ENCODE measurements at regions not wholly inside any gene's neighbourhood (a gene's known extent, or its start where the extent isn't known, plus 50 kb on each side); places are given as distances from the start of the nearest gene placed in this dataset.
"Not testable (repeated sequence)": the region's sequence is repeated elsewhere in the genome, so short reads cannot be mapped to it uniquely, and the experiment has no call there.

DNA sequence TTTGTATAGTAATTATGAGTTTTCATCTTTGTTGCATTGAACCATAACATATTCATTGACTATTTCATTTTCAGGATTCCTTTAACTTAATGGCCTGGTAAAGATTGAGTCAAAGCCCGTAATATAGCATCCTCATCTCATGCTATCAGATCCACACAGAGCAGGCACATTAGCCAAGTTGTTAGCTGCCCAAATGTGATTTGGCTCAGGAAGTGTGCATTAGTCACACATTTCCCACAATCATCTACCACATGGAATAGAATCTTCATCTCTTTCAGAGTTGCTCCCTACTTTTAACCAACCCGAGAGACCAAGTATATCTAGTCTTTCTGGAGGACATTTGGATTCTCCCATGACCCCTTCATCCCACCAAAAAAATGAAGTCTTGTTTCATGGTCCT is 481.0 kb upstream of the PTGER4 start:
- Histone ChIP-seq H3F3A (ENCODE audit: low read depth) (no peaks in the 10 kb centered on the region), H3K9ac (ENCODE audit: low read depth, low read length, poor library complexity, severe bottlenecking) (no peak overlapping the region), H3K4me1 (ENCODE audit: insufficient read depth, low read length, poor library complexity, severe bottlenecking) (no peaks in the 10 kb centered on the region), H3K9me3 (ENCODE audit: insufficient read depth, low read depth, low read length) (no peaks in the 10 kb centered on the region), H4K20me1 (ENCODE audit: insufficient read depth, low read length, poor library complexity, severe bottlenecking) (no peaks in the 10 kb centered on the region), H2AFZ (ENCODE audit: low read length) (no peak overlapping the region), H3K27me3 (ENCODE audit: insufficient read depth, low read length, poor library complexity, severe bottlenecking) (no peaks in the 10 kb centered on the region), H3K9me2 (replicated peaks; ENCODE audit: low read depth, low read length) (no peaks in the 10 kb centered on the region), H3K79me2 (ENCODE audit: insufficient read depth, low read length) (no peaks in the 10 kb centered on the region), H3K4me3 (ENCODE audit: low read length, poor library complexity, severe bottlenecking) (no peak overlapping the region), H3K36me3 (ENCODE audit: insufficient read depth, low read length) (no peaks in the 10 kb centered on the region), H3K4me2 (ENCODE audit: low read depth, low read length, poor library complexity, severe bottlenecking) (no peak overlapping the region)
- TF ChIP-seq, protein P1, sequence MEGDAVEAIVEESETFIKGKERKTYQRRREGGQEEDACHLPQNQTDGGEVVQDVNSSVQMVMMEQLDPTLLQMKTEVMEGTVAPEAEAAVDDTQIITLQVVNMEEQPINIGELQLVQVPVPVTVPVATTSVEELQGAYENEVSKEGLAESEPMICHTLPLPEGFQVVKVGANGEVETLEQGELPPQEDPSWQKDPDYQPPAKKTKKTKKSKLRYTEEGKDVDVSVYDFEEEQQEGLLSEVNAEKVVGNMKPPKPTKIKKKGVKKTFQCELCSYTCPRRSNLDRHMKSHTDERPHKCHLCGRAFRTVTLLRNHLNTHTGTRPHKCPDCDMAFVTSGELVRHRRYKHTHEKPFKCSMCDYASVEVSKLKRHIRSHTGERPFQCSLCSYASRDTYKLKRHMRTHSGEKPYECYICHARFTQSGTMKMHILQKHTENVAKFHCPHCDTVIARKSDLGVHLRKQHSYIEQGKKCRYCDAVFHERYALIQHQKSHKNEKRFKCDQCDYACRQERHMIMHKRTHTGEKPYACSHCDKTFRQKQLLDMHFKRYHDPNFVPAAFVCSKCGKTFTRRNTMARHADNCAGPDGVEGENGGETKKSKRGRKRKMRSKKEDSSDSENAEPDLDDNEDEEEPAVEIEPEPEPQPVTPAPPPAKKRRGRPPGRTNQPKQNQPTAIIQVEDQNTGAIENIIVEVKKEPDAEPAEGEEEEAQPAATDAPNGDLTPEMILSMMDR (conservative IDR thresholded peaks at IDR 0.05; ENCODE audit: low read length), result no peak
- TF ChIP-seq EZH2phosphoT487 (IDR thresholded peaks at IDR 0.05; ENCODE audit: borderline replicate concordance), result no peak

DNA sequence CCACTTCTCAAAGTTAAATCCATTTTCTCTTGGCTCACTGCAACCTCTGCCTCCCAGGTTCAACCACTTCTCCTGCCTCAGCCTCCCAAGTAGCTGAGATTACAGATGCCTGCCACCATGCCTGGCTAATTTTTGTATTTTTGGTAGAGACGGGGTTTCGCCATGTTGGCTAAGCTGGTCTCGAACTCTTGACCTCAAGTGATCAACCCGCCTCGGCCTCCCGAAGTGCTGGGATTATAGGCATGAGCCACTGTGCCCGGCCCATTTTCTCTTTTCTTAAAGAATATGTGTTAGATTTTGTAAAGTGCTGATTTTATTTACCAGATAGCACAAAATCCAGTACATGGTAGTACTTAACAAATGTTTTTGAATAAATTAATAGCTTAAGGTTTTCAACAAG is 484.1 kb upstream of the PTGER4 start:
- not testable (repeated sequence) for H3K9me3 ChIP-seq (ENCODE audit: insufficient read depth, low read depth, low read length); H3F3A ChIP-seq (ENCODE audit: low read depth); H3K79me2 ChIP-seq (ENCODE audit: insufficient read depth, low read length); H3K9ac ChIP-seq (ENCODE audit: low read depth, low read length, poor library complexity, severe bottlenecking); H3K27me3 ChIP-seq (ENCODE audit: insufficient read depth, low read length, poor library complexity, severe bottlenecking); H3K9me2 ChIP-seq (replicated peaks; ENCODE audit: low read depth, low read length); H3K4me1 ChIP-seq (ENCODE audit: insufficient read depth, low read length, poor library complexity, severe bottlenecking); H3K36me3 ChIP-seq (ENCODE audit: insufficient read depth, low read length); H3K4me3 ChIP-seq (ENCODE audit: low read length, poor library complexity, severe bottlenecking); H3K4me2 ChIP-seq (ENCODE audit: low read depth, low read length, poor library complexity, severe bottlenecking); H4K20me1 ChIP-seq (ENCODE audit: insufficient read depth, low read length, poor library complexity, severe bottlenecking); H2AFZ ChIP-seq (ENCODE audit: low read length)

DNA sequence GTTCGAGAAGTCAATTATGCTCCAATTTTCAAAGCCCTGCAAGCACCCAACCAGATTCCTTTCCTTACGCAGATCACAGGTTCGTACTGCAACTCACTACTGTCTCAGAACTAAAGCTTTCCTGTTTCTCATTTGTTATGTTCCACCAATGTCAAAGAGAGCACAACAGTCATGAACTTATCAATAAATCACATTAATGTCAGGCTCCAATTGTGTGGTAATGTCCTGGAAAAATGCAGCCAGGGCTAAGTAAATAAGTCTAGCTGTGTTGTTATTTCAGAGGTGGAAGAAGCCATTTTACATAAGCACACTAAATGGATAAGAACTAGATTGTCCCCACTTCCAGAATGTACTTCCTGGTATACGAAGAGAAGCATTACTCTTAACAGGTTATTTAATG is 488.6 kb upstream of the PTGER4 start:
- Histone ChIP-seq H3K4me3 (ENCODE audit: low read length, poor library complexity, severe bottlenecking) (no peak overlapping the region), H3K4me2 (ENCODE audit: low read depth, low read length, poor library complexity, severe bottlenecking) (no peak overlapping the region), H3K9me3 (ENCODE audit: insufficient read depth, low read depth, low read length) (no peaks in the 10 kb centered on the region), H2AFZ (ENCODE audit: low read length) (no peak overlapping the region), H3K36me3 (ENCODE audit: insufficient read depth, low read length) (no peaks in the 10 kb centered on the region), H4K20me1 (ENCODE audit: insufficient read depth, low read length, poor library complexity, severe bottlenecking) (no peaks in the 10 kb centered on the region), H3K9me2 (replicated peaks; ENCODE audit: low read depth, low read length) (no peaks in the 10 kb centered on the region), H3K4me1 (ENCODE audit: insufficient read depth, low read length, poor library complexity, severe bottlenecking) (no peaks in the 10 kb centered on the region), H3K9ac (ENCODE audit: low read depth, low read length, poor library complexity, severe bottlenecking) (no peak overlapping the region), H3K27me3 (ENCODE audit: insufficient read depth, low read length, poor library complexity, severe bottlenecking) (no peaks in the 10 kb centered on the region), H3F3A (ENCODE audit: low read depth) (no peaks in the 10 kb centered on the region), H3K79me2 (ENCODE audit: insufficient read depth, low read length) (no peaks in the 10 kb centered on the region)
- no peak for TF ChIP-seq EZH2phosphoT487 (IDR thresholded peaks at IDR 0.05; ENCODE audit: borderline replicate concordance)
- TF ChIP-seq, protein P1 (conservative IDR thresholded peaks at IDR 0.05; ENCODE audit: low read length), result no peak

DNA sequence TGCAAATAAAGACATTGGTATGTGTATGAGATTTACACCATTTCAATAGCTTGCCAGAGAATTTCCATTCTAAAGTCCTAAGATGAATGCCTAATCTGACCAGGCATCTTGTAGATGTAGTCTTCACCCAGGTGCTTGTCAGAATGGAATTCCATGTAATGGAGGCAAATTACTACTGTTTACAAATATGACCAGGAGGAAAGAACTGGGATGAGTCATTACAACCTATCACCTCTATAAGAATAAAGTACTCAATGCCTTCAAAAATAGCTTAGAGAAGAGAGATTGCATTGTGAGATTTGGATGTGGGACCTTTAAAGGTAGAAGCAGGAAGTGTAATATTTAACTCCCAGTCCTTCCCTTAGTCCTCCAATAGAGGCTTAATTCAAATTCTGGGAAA is 507.0 kb upstream of the PTGER4 start:
- H2AFZ ChIP-seq (ENCODE audit: low read length), result no peak overlapping the region
- H3K4me2 ChIP-seq (ENCODE audit: low read depth, low read length, poor library complexity, severe bottlenecking), result no peak overlapping the region
- no peaks in the 10 kb centered on the region for H3K27me3 ChIP-seq (ENCODE audit: insufficient read depth, low read length, poor library complexity, severe bottlenecking)
- H3K79me2 ChIP-seq (ENCODE audit: insufficient read depth, low read length), result no peaks in the 10 kb centered on the region
- H3K9me2 ChIP-seq (replicated peaks; ENCODE audit: low read depth, low read length), result no peaks in the 10 kb centered on the region
- no peaks in the 10 kb centered on the region for H4K20me1 ChIP-seq (ENCODE audit: insufficient read depth, low read length, poor library complexity, severe bottlenecking)
- no peaks in the 10 kb centered on the region for H3K36me3 ChIP-seq (ENCODE audit: insufficient read depth, low read length)
- no peaks in the 10 kb centered on the region for H3K4me1 ChIP-seq (ENCODE audit: insufficient read depth, low read length, poor library complexity, severe bottlenecking)
- TF ChIP-seq EZH2phosphoT487 (IDR thresholded peaks at IDR 0.05; ENCODE audit: borderline replicate concordance), result no peak
- TF ChIP-seq, protein P1 (conservative IDR thresholded peaks at IDR 0.05; ENCODE audit: low read length), result no peak
- no peaks in the 10 kb centered on the region for H3F3A ChIP-seq (ENCODE audit: low read depth)
- no peak overlapping the region for H3K9ac ChIP-seq (ENCODE audit: low read depth, low read length, poor library complexity, severe bottlenecking)
- no peaks in the 10 kb centered on the region for H3K9me3 ChIP-seq (ENCODE audit: insufficient read depth, low read depth, low read length)
- H3K4me3 ChIP-seq (ENCODE audit: low read length, poor library complexity, severe bottlenecking), result no peak overlapping the region

All from Loucy (cell line).